GM23338 (cell line): ENCODE measurements at regions not wholly inside any gene's neighbourhood (a gene's known extent, or its start where the extent isn't known, plus 50 kb on each side); places are given as distances from the start of the nearest gene placed in this dataset.

ENCODE experiments used
- ATAC-seq: fragments of 200-7000 bp; cut with Tn5 transposase; 3 replicates; pipeline ENCODE4 v1.9.1; 2020
- DNase-seq: peaks from one replicate; pipeline ENCODE4 v3.0.0-alpha.2; 2015; ENCODE audit warnings: low spot score
- H2AFZ ChIP-seq: fragments of 200-600 bp; sonication (generic); 2 replicates; pipeline ENCODE4 v1.8.0; 2016; ENCODE audit warnings: antibody characterized with exemption, mild to moderate bottlenecking, moderate library complexity
- H3F3A ChIP-seq: fragments of 200-600 bp; sonication (generic); replicated peaks from 2 replicates; pipeline ENCODE4 v1.8.0; 2017; ENCODE audit warnings: antibody characterized with exemption, mixed run types, low read depth
- H3K27ac ChIP-seq: fragments of 200-600 bp; sonication (generic); 2 replicates; pipeline ENCODE4 v1.6.1; 2016; ENCODE audit warnings: low read depth
- H3K27me3 ChIP-seq: fragments of 200-600 bp; sonication (generic); 2 replicates; pipeline ENCODE4 v1.8.0; 2016; ENCODE audit warnings: mild to moderate bottlenecking, mixed run types, moderate library complexity; ENCODE audit not compliant: insufficient read depth
- H3K36me3 ChIP-seq: fragments of 200-600 bp; sonication (generic); 2 replicates; pipeline ENCODE4 v1.8.0; 2016; ENCODE audit warnings: mild to moderate bottlenecking; ENCODE audit not compliant: insufficient read depth
- H3K4me1 ChIP-seq: fragments of 200-600 bp; sonication (generic); 2 replicates; pipeline ENCODE4 v1.8.0; 2016; ENCODE audit warnings: mild to moderate bottlenecking, moderate library complexity; ENCODE audit not compliant: insufficient read depth
- H3K4me2 ChIP-seq: fragments of 200-600 bp; sonication (generic); 2 replicates; pipeline ENCODE4 v1.7.1; 2017; ENCODE audit warnings: mixed run types
- H3K4me3 ChIP-seq: fragments of 200-600 bp; sonication (generic); 2 replicates; pipeline ENCODE4 v1.6.1; 2016; ENCODE audit warnings: mixed run types
- H3K79me2 ChIP-seq: fragments of 200-600 bp; sonication (generic); replicated peaks from 2 replicates; pipeline ENCODE4 v1.8.0; 2017; ENCODE audit warnings: mild to moderate bottlenecking; ENCODE audit not compliant: insufficient read depth
- H3K9me2 ChIP-seq: fragments of 200-600 bp; sonication (generic); 2 replicates; pipeline ENCODE4 v1.8.0; 2017; ENCODE audit not compliant: insufficient read depth
- H4K20me1 ChIP-seq: fragments of 200-600 bp; sonication (generic); replicated peaks from 2 replicates; pipeline ENCODE4 v1.8.0; 2017; ENCODE audit warnings: mild to moderate bottlenecking; ENCODE audit not compliant: insufficient read depth
- H3K27ac Mint-ChIP-seq: 2 replicates; pipeline ENCODE4 v1.8.0; 2020; ENCODE audit warnings: inconsistent platforms, mild to moderate bottlenecking, moderate library complexity, mixed read lengths
- H3K27me3 Mint-ChIP-seq: 3 replicates; pipeline ENCODE4 v1.8.0; 2022; ENCODE audit warnings: low read depth, mild to moderate bottlenecking, moderate library complexity, mixed read lengths, inconsistent platforms; ENCODE audit not compliant: insufficient read depth, poor library complexity
- H3K36me3 Mint-ChIP-seq: 3 replicates; pipeline ENCODE4 v1.8.0; 2021; ENCODE audit warnings: low read depth, mild to moderate bottlenecking, inconsistent platforms, moderate library complexity, mixed read lengths
- H3K4me1 Mint-ChIP-seq: 3 replicates; pipeline ENCODE4 v1.8.0; 2020; ENCODE audit warnings: mild to moderate bottlenecking, inconsistent platforms, mixed read lengths
- H3K4me3 Mint-ChIP-seq: 3 replicates; pipeline ENCODE4 v1.8.0; 2021; ENCODE audit warnings: moderate library complexity, mild to moderate bottlenecking, inconsistent platforms, mixed read lengths
- H3K9me3 Mint-ChIP-seq: 3 replicates; pipeline ENCODE4 v1.8.0; 2020; ENCODE audit warnings: moderate library complexity, mild to moderate bottlenecking, inconsistent platforms, mixed read lengths
- CREB1 ChIP-seq: fragments of 250-450 bp; sonication (Bioruptor Pico); IDR thresholded peaks from 2 replicates; pipeline ENCODE4 v1.5.0; 2020; ENCODE audit warnings: low read depth, mild to moderate bottlenecking, moderate library complexity
- NANOG ChIP-seq: IDR thresholded peaks from 2 replicates; pipeline ENCODE4 v1.6.1; 2016; ENCODE audit warnings: antibody characterized with exemption, borderline replicate concordance
- POLR2AphosphoS5 ChIP-seq: IDR thresholded peaks from 2 replicates; pipeline ENCODE4 v1.6.1; 2016; ENCODE audit warnings: antibody characterized with exemption, low read depth
- REST ChIP-seq: IDR thresholded peaks from one replicate; pipeline ENCODE4 v1.6.1; 2018; ENCODE audit warnings: antibody characterized with exemption; ENCODE audit not compliant: unreplicated experiment
- STAT1 ChIP-seq: IDR thresholded peaks from one replicate; pipeline ENCODE4 v1.6.1; 2016; ENCODE audit warnings: antibody characterized with exemption; ENCODE audit not compliant: unreplicated experiment
- ZNF114 ChIP-seq: fragments of 250-450 bp; sonication (Bioruptor Pico); IDR thresholded peaks from 2 replicates; pipeline ENCODE4 v1.5.0; 2020; ENCODE audit warnings: mild to moderate bottlenecking, moderate library complexity
- ZNF331 ChIP-seq: fragments of 250-450 bp; sonication (Bioruptor Pico); IDR thresholded peaks from 2 replicates; pipeline ENCODE4 v1.5.0; 2020; ENCODE audit warnings: low read depth, mild to moderate bottlenecking, moderate library complexity
- ZNF462 ChIP-seq: fragments of 250-450 bp; sonication (Bioruptor Pico); IDR thresholded peaks from 2 replicates; pipeline ENCODE4 v1.5.0; 2020; ENCODE audit warnings: mild to moderate bottlenecking, moderate library complexity
- TF ChIP-seq, protein P1 (sequence below), 2 experiments: fragments of 200-600 bp in 1 of 2; sonication (generic) in 1 of 2; conservative IDR thresholded peaks; 2 replicates each; pipeline versions ENCODE4 v1.5.1 to v1.6.1; 2016 to 2017; ENCODE audit warnings: antibody characterized with exemption in 2 of 2, low read depth in 2 of 2, mild to moderate bottlenecking in 2 of 2, moderate library complexity in 1 of 2

GRCh38 chr11:133697161-133697560 lies 148.2 kb downstream of the SPATA19 start (continued):
- TF ChIP-seq REST (no peak), STAT1 (no peak)

GRCh38 chr11:133695387-133695786 lies 149.9 kb downstream of the SPATA19 start:
- Mint-ChIP-seq H3K27me3 (peaks cover 2% of the 10 kb centered on the region), H3K36me3 (no peaks in the 10 kb centered on the region), H3K9me3 (no peaks in the 10 kb centered on the region), H3K4me3 (no peak overlapping the region), H3K4me1 (no peaks in the 10 kb centered on the region), H3K27ac (no peak overlapping the region)
- no peaks in the 10 kb centered on the region for H3F3A ChIP-seq
- DNase-seq (no peak), ATAC-seq (no peak)
- no peaks in the 10 kb centered on the region for H3K79me2 ChIP-seq
- no peak overlapping the region for H3K4me3 ChIP-seq
- TF ChIP-seq ZNF331 (CRISPR knock-in tag) (no peak), STAT1 (no peak), CREB1 (CRISPR knock-in tag) (no peak), ZNF114 (CRISPR knock-in tag) (no peak)
- TF ChIP-seq, protein P1, sequence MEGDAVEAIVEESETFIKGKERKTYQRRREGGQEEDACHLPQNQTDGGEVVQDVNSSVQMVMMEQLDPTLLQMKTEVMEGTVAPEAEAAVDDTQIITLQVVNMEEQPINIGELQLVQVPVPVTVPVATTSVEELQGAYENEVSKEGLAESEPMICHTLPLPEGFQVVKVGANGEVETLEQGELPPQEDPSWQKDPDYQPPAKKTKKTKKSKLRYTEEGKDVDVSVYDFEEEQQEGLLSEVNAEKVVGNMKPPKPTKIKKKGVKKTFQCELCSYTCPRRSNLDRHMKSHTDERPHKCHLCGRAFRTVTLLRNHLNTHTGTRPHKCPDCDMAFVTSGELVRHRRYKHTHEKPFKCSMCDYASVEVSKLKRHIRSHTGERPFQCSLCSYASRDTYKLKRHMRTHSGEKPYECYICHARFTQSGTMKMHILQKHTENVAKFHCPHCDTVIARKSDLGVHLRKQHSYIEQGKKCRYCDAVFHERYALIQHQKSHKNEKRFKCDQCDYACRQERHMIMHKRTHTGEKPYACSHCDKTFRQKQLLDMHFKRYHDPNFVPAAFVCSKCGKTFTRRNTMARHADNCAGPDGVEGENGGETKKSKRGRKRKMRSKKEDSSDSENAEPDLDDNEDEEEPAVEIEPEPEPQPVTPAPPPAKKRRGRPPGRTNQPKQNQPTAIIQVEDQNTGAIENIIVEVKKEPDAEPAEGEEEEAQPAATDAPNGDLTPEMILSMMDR (conservative IDR thresholded peaks at IDR 0.05; ENCODE audit: low read depth in 2 of 2): no peak
- no peak overlapping the region for H3K27ac ChIP-seq
- H3K9me2 ChIP-seq: peaks cover 14% of the 10 kb centered on the region; the same call in 1 of the 2 replicates
- H3K36me3 ChIP-seq: no peaks in the 10 kb centered on the region
- H4K20me1 ChIP-seq: no peaks in the 10 kb centered on the region
- no peaks in the 10 kb centered on the region for H3K27me3 ChIP-seq
- no peak overlapping the region for H2AFZ ChIP-seq
- no peaks in the 10 kb centered on the region for H3K4me1 ChIP-seq
- H3K4me2 ChIP-seq: no peak overlapping the region

DNA sequence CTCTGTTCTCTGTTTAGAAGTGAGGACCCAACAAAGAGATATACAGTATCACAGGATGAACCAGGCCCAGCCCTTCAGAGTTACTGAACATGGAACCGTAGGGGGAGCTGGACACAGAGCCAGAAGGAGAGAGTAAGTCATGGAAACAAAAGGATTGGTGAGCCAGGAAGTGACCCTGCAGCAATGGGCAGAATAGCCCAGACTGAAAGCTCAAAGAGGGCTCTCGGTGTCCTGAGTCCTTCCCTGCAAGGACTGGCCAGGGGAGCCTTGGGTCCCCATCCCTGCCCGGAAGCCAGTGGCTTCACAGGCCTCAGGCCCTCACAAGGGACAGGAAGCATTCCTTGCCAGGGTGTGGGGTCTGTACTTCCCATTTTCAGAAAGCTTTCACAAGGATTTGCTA lies 150.6 kb downstream of the SPATA19 start:
- H3K9me2 ChIP-seq: peaks cover 14% of the 10 kb centered on the region; the same call in 1 of the 2 replicates
- TF ChIP-seq POLR2AphosphoS5 (no peak), NANOG (no peak), CREB1 (CRISPR knock-in tag) (no peak), STAT1 (no peak), ZNF462 (CRISPR knock-in tag) (no peak)

More for the DNA sequence above, 150.6 kb downstream of the SPATA19 start:
- Histone ChIP-seq H3K4me3 (no peak overlapping the region), H3F3A (no peaks in the 10 kb centered on the region), H3K27me3 (no peaks in the 10 kb centered on the region), H3K27ac (no peak overlapping the region), H2AFZ (no peak overlapping the region), H3K4me2 (no peak overlapping the region), H3K79me2 (no peaks in the 10 kb centered on the region), H4K20me1 (no peaks in the 10 kb centered on the region), H3K36me3 (no peaks in the 10 kb centered on the region), H3K4me1 (no peaks in the 10 kb centered on the region)
- H3K4me1 Mint-ChIP-seq: no peaks in the 10 kb centered on the region
- no peaks in the 10 kb centered on the region for H3K9me3 Mint-ChIP-seq
- no peak for DNase-seq
- no peak overlapping the region for H3K27ac Mint-ChIP-seq
- no peak overlapping the region for H3K4me3 Mint-ChIP-seq
- ATAC-seq: no peak
- no peaks in the 10 kb centered on the region for H3K36me3 Mint-ChIP-seq
- peaks cover 2% of the 10 kb centered on the region for H3K27me3 Mint-ChIP-seq
